MM.1S (cell line): ENCODE measurements at regions not wholly inside any gene's neighbourhood (a gene's known extent, or its start where the extent isn't known, plus 50 kb on each side); places are given as distances from the start of the nearest gene placed in this dataset.

Source experiments
- EZH2 ChIP-seq: fragments of 300-600 bp; sonication (generic); optimal IDR thresholded peaks from 2 replicates; pipeline ENCODE3; 2017; ENCODE audit warnings: low read depth, mild to moderate bottlenecking, antibody characterized with exemption, low read length, mixed read lengths
- EZH2phosphoT487 ChIP-seq: fragments of 300-600 bp; sonication (generic); IDR thresholded peaks from 2 replicates; pipeline ENCODE4 v1.6.1; 2018; ENCODE audit warnings: antibody characterized with exemption, low read length
- TF ChIP-seq, protein P1 (sequence below): fragments of 300-600 bp; sonication (generic); IDR thresholded peaks from 2 replicates; pipeline ENCODE4 v1.5.1; 2016; ENCODE audit warnings: antibody characterized with exemption, low read length, mixed read lengths

GRCh38 chr5:85182344-85182743, 797.7 kb upstream of the EDIL3 start:
- TF ChIP-seq, protein P1, sequence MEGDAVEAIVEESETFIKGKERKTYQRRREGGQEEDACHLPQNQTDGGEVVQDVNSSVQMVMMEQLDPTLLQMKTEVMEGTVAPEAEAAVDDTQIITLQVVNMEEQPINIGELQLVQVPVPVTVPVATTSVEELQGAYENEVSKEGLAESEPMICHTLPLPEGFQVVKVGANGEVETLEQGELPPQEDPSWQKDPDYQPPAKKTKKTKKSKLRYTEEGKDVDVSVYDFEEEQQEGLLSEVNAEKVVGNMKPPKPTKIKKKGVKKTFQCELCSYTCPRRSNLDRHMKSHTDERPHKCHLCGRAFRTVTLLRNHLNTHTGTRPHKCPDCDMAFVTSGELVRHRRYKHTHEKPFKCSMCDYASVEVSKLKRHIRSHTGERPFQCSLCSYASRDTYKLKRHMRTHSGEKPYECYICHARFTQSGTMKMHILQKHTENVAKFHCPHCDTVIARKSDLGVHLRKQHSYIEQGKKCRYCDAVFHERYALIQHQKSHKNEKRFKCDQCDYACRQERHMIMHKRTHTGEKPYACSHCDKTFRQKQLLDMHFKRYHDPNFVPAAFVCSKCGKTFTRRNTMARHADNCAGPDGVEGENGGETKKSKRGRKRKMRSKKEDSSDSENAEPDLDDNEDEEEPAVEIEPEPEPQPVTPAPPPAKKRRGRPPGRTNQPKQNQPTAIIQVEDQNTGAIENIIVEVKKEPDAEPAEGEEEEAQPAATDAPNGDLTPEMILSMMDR, result no peak
- TF ChIP-seq EZH2phosphoT487 (no peak), EZH2 (no peak)
